HepG2 (cell line): ENCODE measurements at regions not wholly inside any gene's neighbourhood (a gene's known extent, or its start where the extent isn't known, plus 50 kb on each side); places are given as distances from the start of the nearest gene placed in this dataset.

ENCODE experiments used
- ATAC-seq: fragments of 200-7000 bp; cut with Tn5 transposase; 3 replicates; pipeline ENCODE4 v1.9.1; 2020; ENCODE audit warnings: mild to moderate bottlenecking, moderate library complexity
- BruUV-seq: library from RNA; stranded (reverse); fragments of 400-500 nt; replicated peaks from 2 replicates; lab custom pipeline; 2021; lab: Mats Ljungman, UMichigan
- CTCF ChIA-PET: fragments of 300-600 bp; formaldehyde crosslinking; extraction: SDS; loops from one replicate; lab custom pipeline; 2021; ENCODE audit warnings: low total read pairs, inconsistent platforms, low intra/inter-chr PET ratio; lab: Yijun Ruan, JAX
- POLR2A ChIA-PET: fragments of 350-600 bp; sonication (Branson Sonifier 250); formaldehyde crosslinking; loops from one replicate; lab custom pipeline; 2020; ENCODE audit warnings: antibody characterized with exemption, inconsistent platforms; lab: Yijun Ruan, JAX
- DNase-seq: peaks from one replicate; pipeline ENCODE4 v3.0.0-alpha.2; 2015; ENCODE audit warnings: low spot score
- FAIRE-seq: peaks from 3 replicates; lab custom pipeline; 2011; peaks lifted over from hg19 to GRCh38; lab: Jason Lieb, UNC
- H2AFZ ChIP-seq: one replicate; pipeline ENCODE4 v1.6.1; 2011; ENCODE audit warnings: low read length, inconsistent platforms
- H3K27ac ChIP-seq: fragments of 300-600 bp; 3 replicates; pipeline ENCODE4 v1.8.0; 2011; ENCODE audit warnings: mixed run types, mild to moderate bottlenecking, mixed read lengths, low read length, inconsistent platforms; ENCODE audit not compliant: insufficient read depth; ENCODE audit errors: extremely low read length
- H3K27me3 ChIP-seq, 2 experiments: fragments of 200-600 bp in 1 of 2; 2 replicates in 1 of 2; 3 replicates in 1 of 2; pipeline versions ENCODE4 v1.6.0 to v1.8.0; 2011; ENCODE audit warnings: low read length in 2 of 2, mild to moderate bottlenecking in 2 of 2, moderate library complexity in 2 of 2, inconsistent platforms in 1 of 2; ENCODE audit not compliant: insufficient read depth in 2 of 2, control insufficient read depth in 1 of 2
- H3K36me3 ChIP-seq, 2 experiments: fragments of 200-600 bp in 1 of 2; replicated peaks in 1 of 2; 2 replicates in 1 of 2; 3 replicates in 1 of 2; pipeline versions ENCODE4 v1.5.1 to v1.8.0; 2011; ENCODE audit warnings: low read length in 2 of 2, inconsistent platforms in 1 of 2; ENCODE audit not compliant: insufficient read depth in 2 of 2, control insufficient read depth in 1 of 2
- H3K4me1 ChIP-seq: 2 replicates; pipeline ENCODE4 v1.5.1; 2012; ENCODE audit warnings: low read length, inconsistent platforms; ENCODE audit not compliant: insufficient read depth
- H3K4me2 ChIP-seq: 2 replicates; pipeline ENCODE4 v1.6.0; 2011; ENCODE audit warnings: low read depth, low read length, inconsistent platforms
- H3K4me3 ChIP-seq, 3 experiments: fragments of 200-600 bp in 1 of 3; sonication (generic), shearing (Covaris generic) in 1 of 3; replicated peaks in 1 of 3; 2 replicates each; pipeline ENCODE4 v1.5.1; 2011 to 2016; ENCODE audit warnings: low read length in 3 of 3, inconsistent platforms in 2 of 3, low read depth in 2 of 3, mild to moderate bottlenecking in 2 of 3, control low read depth in 1 of 3, mixed read lengths in 1 of 3; ENCODE audit not compliant: insufficient read depth in 1 of 3
- H3K79me2 ChIP-seq: one replicate; pipeline ENCODE4 v1.6.1; 2011; ENCODE audit warnings: low read length, inconsistent platforms; ENCODE audit not compliant: insufficient read depth
- H3K9ac ChIP-seq: 2 replicates; pipeline ENCODE4 v1.6.0; 2011; ENCODE audit warnings: mild to moderate bottlenecking, low read depth, low read length, inconsistent platforms; ENCODE audit not compliant: insufficient read depth
- H3K9me3 ChIP-seq: 2 replicates; pipeline ENCODE4 v1.5.1; 2012; ENCODE audit warnings: mild to moderate bottlenecking, low read length
- H4K20me1 ChIP-seq: 2 replicates; pipeline ENCODE4 v1.6.0; 2011; ENCODE audit warnings: inconsistent platforms, mild to moderate bottlenecking, low read length, moderate library complexity; ENCODE audit not compliant: insufficient read depth
- CSRNP2 ChIP-seq: sonication (generic); formaldehyde crosslinking; conservative IDR thresholded peaks from 2 replicates; pipeline ENCODE4 v1.8.0; 2022; ENCODE audit warnings: low read depth, missing genetic modification reagents
- DZIP1 ChIP-seq: sonication (generic); formaldehyde crosslinking; IDR thresholded peaks from 2 replicates; pipeline ENCODE4 v1.5.0; 2020; ENCODE audit warnings: mild to moderate bottlenecking, missing genetic modification reagents
- FOXP4 ChIP-seq: sonication (generic); formaldehyde crosslinking; IDR thresholded peaks from 2 replicates; pipeline ENCODE4 v1.4.0; 2020; ENCODE audit warnings: missing genetic modification reagents
- KLF9 ChIP-seq: IDR thresholded peaks from 2 replicates; pipeline ENCODE4 v1.6.1; 2016; ENCODE audit warnings: low read depth
- LCORL ChIP-seq, 2 experiments: fragments of 450-650 bp in 1 of 2; sonication (generic) in 1 of 2; formaldehyde crosslinking in 1 of 2; IDR thresholded peaks; 2 replicates each; pipeline versions ENCODE4 v1.5.0 to v1.6.1; 2017 to 2020; ENCODE audit warnings: antibody characterized with exemption in 1 of 2, missing genetic modification reagents in 1 of 2
- NFKBIZ ChIP-seq: IDR thresholded peaks from 2 replicates; pipeline ENCODE4 v1.6.1; 2018; ENCODE audit warnings: missing genetic modification reagents, missing compliant biosample characterization
- POGZ ChIP-seq: sonication (generic); formaldehyde crosslinking; IDR thresholded peaks from 2 replicates; pipeline ENCODE4 v1.4.0; 2020; ENCODE audit warnings: mild to moderate bottlenecking, missing genetic modification reagents
- PRMT3 ChIP-seq: sonication (generic); formaldehyde crosslinking; IDR thresholded peaks from 2 replicates; pipeline ENCODE4 v1.8.1; 2022; ENCODE audit warnings: low read depth, mild to moderate bottlenecking, moderate library complexity, missing genetic modification reagents, borderline replicate concordance
- THYN1 ChIP-seq: sonication (generic); formaldehyde crosslinking; IDR thresholded peaks from 2 replicates; pipeline ENCODE4 v1.8.1; 2023; ENCODE audit warnings: low read depth, mild to moderate bottlenecking, moderate library complexity, missing genetic modification reagents, borderline replicate concordance
- TP53 ChIP-seq: sonication (generic); formaldehyde crosslinking; conservative IDR thresholded peaks from 2 replicates; pipeline ENCODE4 v1.4.0; 2020; ENCODE audit warnings: missing genetic modification reagents
- ZBTB46 ChIP-seq: sonication (generic); formaldehyde crosslinking; IDR thresholded peaks from 2 replicates; pipeline ENCODE4 v1.4.0; 2020; ENCODE audit warnings: mild to moderate bottlenecking, missing genetic modification reagents, borderline replicate concordance
- ZFX ChIP-seq: sonication (generic); formaldehyde crosslinking; IDR thresholded peaks from 2 replicates; pipeline ENCODE4 v1.4.0; 2020; ENCODE audit warnings: mild to moderate bottlenecking, low read depth, missing genetic modification reagents, moderate library complexity
- ZNF224 ChIP-seq: sonication (generic); formaldehyde crosslinking; IDR thresholded peaks from 2 replicates; pipeline ENCODE4 v1.5.0; 2020; ENCODE audit warnings: mild to moderate bottlenecking, missing genetic modification reagents
- ZNF235 ChIP-seq: sonication (generic); formaldehyde crosslinking; IDR thresholded peaks from 2 replicates; pipeline ENCODE4 v1.8.1; 2023; ENCODE audit warnings: mild to moderate bottlenecking, missing genetic modification reagents, borderline replicate concordance
- ZNF24 ChIP-seq: fragments of 450-650 bp; IDR thresholded peaks from 2 replicates; pipeline ENCODE4 v1.6.1; 2017; ENCODE audit warnings: antibody characterized with exemption, mild to moderate bottlenecking
- ZNF335 ChIP-seq: sonication (generic); formaldehyde crosslinking; IDR thresholded peaks from 2 replicates; pipeline ENCODE4 v1.4.0; 2020; ENCODE audit warnings: missing genetic modification reagents
- ZNF644 ChIP-seq: IDR thresholded peaks from 2 replicates; pipeline ENCODE4 v1.6.1; 2016; ENCODE audit warnings: low read depth
- ZNF780A ChIP-seq: sonication (generic); formaldehyde crosslinking; IDR thresholded peaks from 2 replicates; pipeline ENCODE4 v1.8.0; 2022; ENCODE audit warnings: mild to moderate bottlenecking, missing genetic modification reagents, moderate library complexity
- WGBS: methylation state at CpG from one replicate; pipeline ENCODE4 v1.1.6; 2017; ENCODE audit warnings: low lambda C conversion rate; 5-methylcytosine and 5-hydroxymethylcytosine counted together
- in situ Hi-C: cut with HindIII; loops from 2 replicates; pipeline ENCODE4 v1.10.0; 2017; ENCODE audit warnings: low pct_unique_long_range_greater_than_20kb; ENCODE audit not compliant: extremely low pct_ligation_motif_present
- intact Hi-C: fragments of 100-400 bp; cut with micrococcal nuclease; formaldehyde crosslinking; loops from one replicate; pipeline ENCODE4 v1.10.0; 2022; ENCODE audit not compliant: unreplicated experiment

GRCh38 chr13:107562203-107562602, 653.1 kb downstream of the LIG4 start (continued):
- no peak for TF ChIP-seq DZIP1
- TF ChIP-seq ZNF335, result no peak
- TF ChIP-seq ZNF644 (CRISPR knock-in tag), result no peak
- no peak for TF ChIP-seq ZFX

- H3K4me3 ChIP-seq, result no peak overlapping the region
- no peak overlapping the region for H3K27ac ChIP-seq
- no peaks in the 10 kb centered on the region for H3K36me3 ChIP-seq
- DNase-seq, result no peak
- FAIRE-seq, result no peak
- no peak for ATAC-seq
- CTCF ChIA-PET, result no interaction called here
- WGBS, result 10% methylated on average over 3 of the region's 5 CpGs
- POLR2A ChIA-PET, result no interaction called here
- in situ Hi-C loops (no loop called here), intact Hi-C loops (no loop called here)
- H3K27me3 ChIP-seq, result no peaks in the 10 kb centered on the region
- H3K4me2 ChIP-seq, result no peak overlapping the region
- H4K20me1 ChIP-seq, result no peaks in the 10 kb centered on the region
- no peaks in the 10 kb centered on the region for H3K79me2 ChIP-seq
- no peak overlapping the region for H2AFZ ChIP-seq
- no TSS peak for BruUV-seq
- H3K4me1 ChIP-seq, result no peaks in the 10 kb centered on the region
- no peak overlapping the region for H3K9ac ChIP-seq
- H3K9me3 ChIP-seq, result no peaks in the 10 kb centered on the region
- no peak for TF ChIP-seq LCORL (IDR thresholded peaks at IDR 0.05)
- TF ChIP-seq LCORL (CRISPR knock-in tag; IDR thresholded peaks at IDR 0.05), result no peak
- TF ChIP-seq POGZ, result no peak
- no peak for TF ChIP-seq PRMT3 (CRISPR knock-in tag)
- TF ChIP-seq FOXP4, result no peak
- no peak for TF ChIP-seq CSRNP2 (CRISPR knock-in tag)
- no peak for TF ChIP-seq ZBTB46
- no peak for TF ChIP-seq TP53 (CRISPR knock-in tag)
- TF ChIP-seq ZNF235, result no peak
- no peak for TF ChIP-seq ZNF780A (CRISPR knock-in tag)
- TF ChIP-seq THYN1 (CRISPR knock-in tag), result no peak
- TF ChIP-seq KLF9 (CRISPR knock-in tag), result no peak
- no peak for TF ChIP-seq NFKBIZ (CRISPR knock-in tag)
- no peak for TF ChIP-seq ZNF24
- no peak for TF ChIP-seq ZNF224 (CRISPR knock-in tag)
Measured at GRCh38 chr13:107554460-107554859, 660.9 kb downstream of the LIG4 start.
